ENCODE measurements at regions not wholly inside any gene's neighbourhood (a gene's known extent, or its start where the extent isn't known, plus 50 kb on each side); places are given as distances from the start of the nearest gene placed in this dataset.
"Not testable (repeated sequence)": the region's sequence is repeated elsewhere in the genome, so short reads cannot be mapped to it uniquely, and the experiment has no call there.

GRCh38 chr10:130263289-130263688 is 127.1 kb downstream of the GLRX3 start:
- DNase-seq, result no peak

- DNase-seq, result no peak
Measured at GRCh38 chr10:130265542-130265941, 129.4 kb downstream of the GLRX3 start.

GRCh38 chr10:130282492-130283218 is 146.5 kb downstream of the GLRX3 start:
- no peak for DNase-seq

- no peak for DNase-seq
Measured at GRCh38 chr10:130283219-130283545, 147.0 kb downstream of the GLRX3 start.

GRCh38 chr10:130295761-130296160 is 159.6 kb downstream of the GLRX3 start:
- DNase-seq, result not testable (repeated sequence)

- no peak for DNase-seq
Measured at GRCh38 chr10:130300608-130301020, 164.4 kb downstream of the GLRX3 start.

GRCh38 chr10:130301021-130301892 is 165.1 kb downstream of the GLRX3 start:
- DNase-seq, result no peak

GRCh38 chr10:130326954-130327353 is 190.8 kb downstream of the GLRX3 start:
- no peak for DNase-seq

- DNase-seq, result no peak
Measured at GRCh38 chr10:130329792-130330191, 193.6 kb downstream of the GLRX3 start.

GRCh38 chr10:130333185-130333584 is 197.0 kb downstream of the GLRX3 start:
- DNase-seq, result no peak

GRCh38 chr10:130335336-130335735 is 199.1 kb downstream of the GLRX3 start:
- no peak for DNase-seq

GRCh38 chr10:130336617-130337304 is 200.6 kb downstream of the GLRX3 start:
- DNase-seq, result no peak

GRCh38 chr10:130337305-130337640 is 201.1 kb downstream of the GLRX3 start:
- no peak for DNase-seq

GRCh38 chr10:130337696-130338635 is 201.8 kb downstream of the GLRX3 start:
- no peak for DNase-seq

GRCh38 chr10:130338636-130339024 is 202.4 kb downstream of the GLRX3 start:
- no peak for DNase-seq

- DNase-seq, result no peak
Measured at GRCh38 chr10:130339091-130339490, 202.9 kb downstream of the GLRX3 start.

- no peak for DNase-seq
Measured at GRCh38 chr10:130339911-130340310, 203.7 kb downstream of the GLRX3 start.

GRCh38 chr10:130340816-130341215 is 204.6 kb downstream of the GLRX3 start:
- DNase-seq, result no peak

- DNase-seq, result no peak
Measured at GRCh38 chr10:130341356-130341755, 205.2 kb downstream of the GLRX3 start.

GRCh38 chr10:130345728-130346127 is 209.5 kb downstream of the GLRX3 start:
- no peak for DNase-seq

GRCh38 chr10:130350996-130351395 is 214.8 kb downstream of the GLRX3 start:
- DNase-seq, result no peak

- DNase-seq, result no peak
Measured at GRCh38 chr10:130351466-130352290, 215.5 kb downstream of the GLRX3 start.

Data from DMS 273 treated with DMSO at 0.1 percent for 48 hours (cell line).